Upper lobe of right lung (tissue), 1 donor: ENCODE measurements at regions not wholly inside any gene's neighbourhood (a gene's known extent, or its start where the extent isn't known, plus 50 kb on each side); places are given as distances from the start of the nearest gene placed in this dataset.
"Not testable (repeated sequence)": the region's sequence is repeated elsewhere in the genome, so short reads cannot be mapped to it uniquely, and the experiment has no call there.

Experiments used
- ATAC-seq: fragments of 200-7000 bp; cut with Tn5 transposase; one replicate; pipeline ENCODE4 v1.9.1; 2020; ENCODE audit warnings: mild to moderate bottlenecking, moderate library complexity
- DNase-seq: peaks from one replicate; pipeline ENCODE4 v3.0.0-alpha.2; 2020
- H3K27ac ChIP-seq: fragments of 200-600 bp; one replicate; pipeline ENCODE4 v1.8.0; 2022
- H3K27me3 ChIP-seq: fragments of 200-600 bp; one replicate; pipeline ENCODE4 v1.8.0; 2022; ENCODE audit warnings: mild to moderate bottlenecking
- H3K36me3 ChIP-seq: fragments of 200-600 bp; one replicate; pipeline ENCODE4 v1.8.0; 2022
- H3K4me1 ChIP-seq: fragments of 200-600 bp; one replicate; pipeline ENCODE4 v1.8.0; 2022
- H3K4me3 ChIP-seq: fragments of 200-600 bp; one replicate; pipeline ENCODE4 v1.8.0; 2022; ENCODE audit warnings: mild to moderate bottlenecking
- H3K9me3 ChIP-seq: fragments of 200-600 bp; one replicate; pipeline ENCODE4 v1.8.0; 2022
- CTCF ChIP-seq: fragments of 200-600 bp; IDR thresholded peaks from one replicate; pipeline ENCODE4 v1.8.0; 2022; ENCODE audit warnings: antibody characterized with exemption
- intact Hi-C: fragments of 100-400 bp; cut with DNase I; formaldehyde crosslinking; loops from one replicate; pipeline ENCODE4 v1.11.0; 2022
- donor health status: DM: no; HTN: yes; CAD: no; lungs with severe emphysema.

GRCh38 chr3:124361566-124361965, 368.7 kb upstream of the UMPS start:
- Histone ChIP-seq H3K4me3 (no peak overlapping the region), H3K27me3 (no peaks in the 10 kb centered on the region), H3K36me3 (no peaks in the 10 kb centered on the region), H3K4me1 (no peaks in the 10 kb centered on the region), H3K27ac (no peak overlapping the region), H3K9me3 (no peaks in the 10 kb centered on the region)
- TF ChIP-seq CTCF: no peak
- DNase-seq (no peak), ATAC-seq (no peak)
- intact Hi-C loops: no loop called here

GRCh38 chr3:124362455-124362854, 367.8 kb upstream of the UMPS start:
- intact Hi-C loops: no loop called here
- TF ChIP-seq CTCF: no peak
- H3K4me1 ChIP-seq: no peaks in the 10 kb centered on the region

GRCh38 chr3:124363476-124363875, 366.8 kb upstream of the UMPS start:
- no peak for DNase-seq
- H3K9me3 ChIP-seq: no peaks in the 10 kb centered on the region
- no peak overlapping the region for H3K27ac ChIP-seq
- ATAC-seq: no peak
- no peaks in the 10 kb centered on the region for H3K36me3 ChIP-seq
- H3K4me1 ChIP-seq: no peaks in the 10 kb centered on the region
- no peak overlapping the region for H3K4me3 ChIP-seq
- intact Hi-C loops: no loop called here
- TF ChIP-seq CTCF: no peak
- H3K27me3 ChIP-seq: no peaks in the 10 kb centered on the region

More at GRCh38 chr3:124362455-124362854, 367.8 kb upstream of the UMPS start:
- no peak overlapping the region for H3K4me3 ChIP-seq
- DNase-seq: no peak
- no peaks in the 10 kb centered on the region for H3K36me3 ChIP-seq
- H3K9me3 ChIP-seq: no peaks in the 10 kb centered on the region
- no peak for ATAC-seq
- no peaks in the 10 kb centered on the region for H3K27me3 ChIP-seq
- no peak overlapping the region for H3K27ac ChIP-seq

- intact Hi-C loops: no loop called here
Measured at GRCh38 chr3:124364317-124365020, 365.8 kb upstream of the UMPS start.

GRCh38 chr3:124366655-124367054, 363.6 kb upstream of the UMPS start:
- ATAC-seq, H3K4me3 ChIP-seq, H3K27me3 ChIP-seq, H3K9me3 ChIP-seq, DNase-seq, H3K4me1 ChIP-seq, H3K27ac ChIP-seq, H3K36me3 ChIP-seq, intact Hi-C loops: not testable (repeated sequence)

More at GRCh38 chr3:124364317-124365020, 365.8 kb upstream of the UMPS start:
- H3K27ac ChIP-seq: peak overlapping the region; percentile 4
- H3K4me3 ChIP-seq: no peak overlapping the region
- TF ChIP-seq CTCF: no peak
- H3K9me3 ChIP-seq: no peaks in the 10 kb centered on the region
- no peaks in the 10 kb centered on the region for H3K36me3 ChIP-seq
- H3K27me3 ChIP-seq: no peaks in the 10 kb centered on the region
- ATAC-seq: peak; percentile 48
- DNase-seq: no peak
- no peaks in the 10 kb centered on the region for H3K4me1 ChIP-seq

- no peaks in the 10 kb centered on the region for H3K9me3 ChIP-seq
- no peak overlapping the region for H3K27ac ChIP-seq
- ATAC-seq (no peak), DNase-seq (no peak)
- H3K4me1 ChIP-seq: no peaks in the 10 kb centered on the region
- no peaks in the 10 kb centered on the region for H3K36me3 ChIP-seq
- H3K4me3 ChIP-seq: no peak overlapping the region
- no peak for TF ChIP-seq CTCF
- no peaks in the 10 kb centered on the region for H3K27me3 ChIP-seq
- intact Hi-C loops: no loop called here
Measured at GRCh38 chr3:124372775-124373174, 357.5 kb upstream of the UMPS start.
